Ovary (tissue), 7 donors: ENCODE measurements at regions not wholly inside any gene's neighbourhood (a gene's known extent, or its start where the extent isn't known, plus 50 kb on each side); places are given as distances from the start of the nearest gene placed in this dataset.

Experiments used
- DNase-seq, 5 donors: peaks; one replicate each; pipeline ENCODE4 v3.0.0-alpha.2; 2019 to 2020
- H3K27ac ChIP-seq, 2 donors: fragments of 200-600 bp; one replicate each; pipeline versions ENCODE4 v1.5.1 to v1.8.0; 2019 to 2022
- H3K27me3 ChIP-seq: fragments of 200-600 bp; one replicate; pipeline ENCODE4 v1.8.0; 2022
- H3K36me3 ChIP-seq: fragments of 200-600 bp; sonication (generic); one replicate; pipeline ENCODE4 v1.5.1; 2019
- H3K4me1 ChIP-seq: one replicate; pipeline ENCODE4 v1.8.1; 2013; ENCODE audit warnings: mild to moderate bottlenecking, moderate library complexity; ENCODE audit not compliant: insufficient read depth
- H3K4me3 ChIP-seq: fragments of 200-600 bp; sonication (generic); one replicate; pipeline ENCODE4 v1.5.1; 2017
- H3K9me3 ChIP-seq, 2 donors: fragments of 200-600 bp in 1 of 2; sonication (generic) in 1 of 2; one replicate each; pipeline versions ENCODE4 v1.5.1 to v1.8.1; 2013 to 2019; ENCODE audit warnings: mild to moderate bottlenecking in 1 of 2, moderate library complexity in 1 of 2
- EP300 ChIP-seq: sonication (generic); formaldehyde crosslinking; IDR thresholded peaks from one replicate; pipeline ENCODE4 v1.6.1; 2017; ENCODE audit warnings: antibody characterized with exemption
- POLR2A ChIP-seq: fragments of 450-650 bp; IDR thresholded peaks from one replicate; pipeline ENCODE4 v1.6.1; 2017; ENCODE audit warnings: antibody characterized with exemption, mild to moderate bottlenecking, moderate library complexity
- WGBS, 3 donors: extraction: QIAGEN DNeasy Blood & Tissue Kit in 1 of 3; methylation state at CpG; one replicate each; pipeline versions ENCODE4 v1.1.5 to v1.1.7; 2013 to 2017; 5-methylcytosine and 5-hydroxymethylcytosine counted together
- intact Hi-C, 4 donors: fragments of 100-400 bp; cut with DNase I; formaldehyde crosslinking; loops; one replicate each; pipeline versions ENCODE4 v1.11.0 to v1.15.1; 2022 to 2023
- TF ChIP-seq, protein P1 (sequence below), 3 donors: fragments of 450-650 bp in 2 of 3; fragments of 200-600 bp in 1 of 3; IDR thresholded peaks; one replicate each; pipeline versions ENCODE4 v1.5.1 to v1.8.0; 2016 to 2022; ENCODE audit warnings: antibody characterized with exemption in 3 of 3, mild to moderate bottlenecking in 1 of 3
- donor health status: DM: no; HTN: no; CAD: no; lungs with moderate emphysema.
- donor health status: DM: no; HTN: no; CAD: no.
- donor health status: Bipolar disorder and iron deficiency.
- donor health status: DM: no; HTN: no; CAD: no.
- donor health status: DM: yes; HTN: yes; CAD: no.

GRCh38 chr16:9197957-9198661, 106.7 kb downstream of the HAPSTR1 start:
- H3K9me3 ChIP-seq: no peaks in the 10 kb centered on the region
- H3K27ac ChIP-seq: no peak overlapping the region
- H3K4me1 ChIP-seq: no peaks in the 10 kb centered on the region
- H3K4me3 ChIP-seq: no peak overlapping the region
- H3K27me3 ChIP-seq: no peaks in the 10 kb centered on the region
- no peak for DNase-seq
- no peaks in the 10 kb centered on the region for H3K36me3 ChIP-seq
- TF ChIP-seq EP300 (no peak), POLR2A (no peak)
- TF ChIP-seq, protein P1, sequence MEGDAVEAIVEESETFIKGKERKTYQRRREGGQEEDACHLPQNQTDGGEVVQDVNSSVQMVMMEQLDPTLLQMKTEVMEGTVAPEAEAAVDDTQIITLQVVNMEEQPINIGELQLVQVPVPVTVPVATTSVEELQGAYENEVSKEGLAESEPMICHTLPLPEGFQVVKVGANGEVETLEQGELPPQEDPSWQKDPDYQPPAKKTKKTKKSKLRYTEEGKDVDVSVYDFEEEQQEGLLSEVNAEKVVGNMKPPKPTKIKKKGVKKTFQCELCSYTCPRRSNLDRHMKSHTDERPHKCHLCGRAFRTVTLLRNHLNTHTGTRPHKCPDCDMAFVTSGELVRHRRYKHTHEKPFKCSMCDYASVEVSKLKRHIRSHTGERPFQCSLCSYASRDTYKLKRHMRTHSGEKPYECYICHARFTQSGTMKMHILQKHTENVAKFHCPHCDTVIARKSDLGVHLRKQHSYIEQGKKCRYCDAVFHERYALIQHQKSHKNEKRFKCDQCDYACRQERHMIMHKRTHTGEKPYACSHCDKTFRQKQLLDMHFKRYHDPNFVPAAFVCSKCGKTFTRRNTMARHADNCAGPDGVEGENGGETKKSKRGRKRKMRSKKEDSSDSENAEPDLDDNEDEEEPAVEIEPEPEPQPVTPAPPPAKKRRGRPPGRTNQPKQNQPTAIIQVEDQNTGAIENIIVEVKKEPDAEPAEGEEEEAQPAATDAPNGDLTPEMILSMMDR (IDR thresholded peaks at IDR 0.05): no peak
- intact Hi-C loops: no loop called here
- 71 to 79% (median 72%) methylated on average over 8 of the region's 8 CpGs for WGBS, 3 donors

DNA sequence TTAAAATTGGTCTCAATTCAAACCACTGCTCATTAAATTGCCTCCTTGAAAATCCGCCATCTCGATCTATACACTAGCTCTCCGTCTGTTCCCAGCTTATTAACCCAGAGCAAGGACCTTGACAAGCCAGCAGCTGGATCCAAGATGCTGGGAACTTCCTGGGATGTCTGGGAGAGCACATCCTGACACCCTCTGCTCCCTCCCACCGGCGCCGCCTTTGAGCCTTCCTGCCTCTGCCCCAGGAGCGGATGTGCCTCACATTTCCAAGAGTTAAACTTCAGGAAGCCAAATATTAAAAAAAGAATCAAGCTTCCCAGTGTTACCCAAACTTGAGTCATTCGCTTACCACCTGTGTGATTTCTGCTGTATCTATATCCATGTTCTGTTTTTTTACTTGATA, 107.9 kb downstream of the HAPSTR1 start:
- no peak for DNase-seq
- no peaks in the 10 kb centered on the region for H3K36me3 ChIP-seq
- 3 to 14% (median 5%) methylated on average over 8 of the region's 8 CpGs for WGBS, 3 donors
- no peaks in the 10 kb centered on the region for H3K9me3 ChIP-seq
- no peak overlapping the region for H3K27ac ChIP-seq
- no peaks in the 10 kb centered on the region for H3K27me3 ChIP-seq
- TF ChIP-seq EP300: no peak
- TF ChIP-seq, protein P1 (IDR thresholded peaks at IDR 0.05): no peak
- H3K4me3 ChIP-seq: no peak overlapping the region
- intact Hi-C loops: no loop called here
- no peaks in the 10 kb centered on the region for H3K4me1 ChIP-seq

DNA sequence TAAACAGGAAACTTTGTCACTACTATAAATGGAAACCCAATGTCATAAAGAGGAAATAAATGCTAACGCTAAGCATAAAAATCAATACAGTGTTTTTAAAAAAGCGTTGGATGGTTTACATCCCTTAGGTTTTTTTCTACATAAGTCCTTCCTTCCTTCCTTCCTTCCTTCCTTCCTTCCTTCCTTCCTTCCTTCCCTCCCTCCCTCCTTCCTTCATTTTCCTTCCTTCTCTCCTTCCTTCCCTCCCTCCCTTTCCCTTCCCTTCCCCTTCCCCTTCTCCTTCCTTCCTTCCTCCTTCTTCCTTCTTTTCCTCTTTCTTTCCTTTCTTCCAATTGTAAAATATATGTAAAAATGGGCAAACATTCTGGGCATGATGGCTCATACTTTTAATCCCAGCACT, 108.3 kb downstream of the HAPSTR1 start:
- no peak for DNase-seq
- TF ChIP-seq POLR2A (no peak), EP300 (no peak)
- TF ChIP-seq, protein P1 (IDR thresholded peaks at IDR 0.05): no peak
- Histone ChIP-seq H3K27ac (no peak overlapping the region), H3K9me3 (no peaks in the 10 kb centered on the region), H3K4me3 (no peak overlapping the region), H3K36me3 (no peaks in the 10 kb centered on the region), H3K27me3 (no peaks in the 10 kb centered on the region), H3K4me1 (no peaks in the 10 kb centered on the region)
- intact Hi-C loops: no loop called here
- WGBS, 3 donors: 28 to 52% (median 32%) methylated on average over 2 of the region's 2 CpGs

GRCh38 chr16:9203956-9204355, 112.5 kb downstream of the HAPSTR1 start:
- Histone ChIP-seq H3K27me3 (no peaks in the 10 kb centered on the region), H3K4me1 (no peaks in the 10 kb centered on the region), H3K4me3 (no peak overlapping the region), H3K9me3 (no peaks in the 10 kb centered on the region), H3K27ac (no peak overlapping the region), H3K36me3 (no peaks in the 10 kb centered on the region)
- 90 to 92% (median 91%) methylated on average over 10 of the region's 10 CpGs for WGBS, 3 donors
- TF ChIP-seq EP300 (no peak), POLR2A (no peak)
- TF ChIP-seq, protein P1 (IDR thresholded peaks at IDR 0.05): no peak
- intact Hi-C loops: no loop called here
- DNase-seq: no peak
